ENCODE measurements at regions not wholly inside any gene's neighbourhood (a gene's known extent, or its start where the extent isn't known, plus 50 kb on each side); places are given as distances from the start of the nearest gene placed in this dataset.

DNA sequence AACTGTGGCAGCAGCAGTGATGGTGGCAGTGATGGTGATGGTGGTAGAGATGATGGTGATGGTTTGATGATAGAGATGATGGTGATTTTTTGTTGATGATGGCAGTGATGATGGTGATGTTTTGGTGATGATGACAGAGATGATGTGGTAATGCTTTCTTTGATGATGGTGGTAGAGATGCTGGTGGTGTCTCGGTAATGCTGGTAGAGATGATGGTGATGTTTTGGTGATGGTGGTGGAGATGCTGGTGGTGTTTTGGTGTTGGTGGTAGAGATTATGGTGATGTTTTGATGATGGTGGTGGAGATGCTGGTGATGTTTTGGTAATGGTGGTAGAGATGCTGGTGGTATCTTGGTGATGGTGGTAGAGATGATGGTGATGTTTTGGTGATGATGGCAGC is 131.6 kb downstream of the NAV1 start:
- TF ChIP-seq, protein P1, sequence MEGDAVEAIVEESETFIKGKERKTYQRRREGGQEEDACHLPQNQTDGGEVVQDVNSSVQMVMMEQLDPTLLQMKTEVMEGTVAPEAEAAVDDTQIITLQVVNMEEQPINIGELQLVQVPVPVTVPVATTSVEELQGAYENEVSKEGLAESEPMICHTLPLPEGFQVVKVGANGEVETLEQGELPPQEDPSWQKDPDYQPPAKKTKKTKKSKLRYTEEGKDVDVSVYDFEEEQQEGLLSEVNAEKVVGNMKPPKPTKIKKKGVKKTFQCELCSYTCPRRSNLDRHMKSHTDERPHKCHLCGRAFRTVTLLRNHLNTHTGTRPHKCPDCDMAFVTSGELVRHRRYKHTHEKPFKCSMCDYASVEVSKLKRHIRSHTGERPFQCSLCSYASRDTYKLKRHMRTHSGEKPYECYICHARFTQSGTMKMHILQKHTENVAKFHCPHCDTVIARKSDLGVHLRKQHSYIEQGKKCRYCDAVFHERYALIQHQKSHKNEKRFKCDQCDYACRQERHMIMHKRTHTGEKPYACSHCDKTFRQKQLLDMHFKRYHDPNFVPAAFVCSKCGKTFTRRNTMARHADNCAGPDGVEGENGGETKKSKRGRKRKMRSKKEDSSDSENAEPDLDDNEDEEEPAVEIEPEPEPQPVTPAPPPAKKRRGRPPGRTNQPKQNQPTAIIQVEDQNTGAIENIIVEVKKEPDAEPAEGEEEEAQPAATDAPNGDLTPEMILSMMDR (IDR thresholded peaks at IDR 0.05), result no peak
- no peak for TF ChIP-seq POLR2AphosphoS5 (IDR thresholded peaks at IDR 0.05)
- no peak for TF ChIP-seq POLR2A (IDR thresholded peaks at IDR 0.05)
